Esophagus muscularis mucosa (tissue), 4 donors: ENCODE measurements at regions not wholly inside any gene's neighbourhood (a gene's known extent, or its start where the extent isn't known, plus 50 kb on each side); places are given as distances from the start of the nearest gene placed in this dataset.

Experiments used
- EP300 ChIP-seq: sonication (generic); formaldehyde crosslinking; IDR thresholded peaks from one replicate; pipeline ENCODE4 v1.6.1; 2017; ENCODE audit warnings: antibody characterized with exemption
- POLR2A ChIP-seq: fragments of 450-650 bp; IDR thresholded peaks from one replicate; pipeline ENCODE4 v1.6.1; 2017; ENCODE audit warnings: antibody characterized with exemption, moderate library complexity, mild to moderate bottlenecking, low read depth
- POLR2AphosphoS5 ChIP-seq, 2 donors: sonication (generic); formaldehyde crosslinking; IDR thresholded peaks; one replicate each; pipeline ENCODE4 v1.6.1; 2017; ENCODE audit warnings: antibody characterized with exemption in 2 of 2
- TF ChIP-seq, protein P1 (sequence below), 3 experiments: fragments of 200-600 bp in 2 of 3; fragments of 450-650 bp in 1 of 3; sonication (generic) in 2 of 3; IDR thresholded peaks; one replicate each; pipeline ENCODE4 v1.5.1; 2017 to 2019; ENCODE audit warnings: antibody characterized with exemption in 3 of 3, mild to moderate bottlenecking in 2 of 3, moderate library complexity in 1 of 3

DNA sequence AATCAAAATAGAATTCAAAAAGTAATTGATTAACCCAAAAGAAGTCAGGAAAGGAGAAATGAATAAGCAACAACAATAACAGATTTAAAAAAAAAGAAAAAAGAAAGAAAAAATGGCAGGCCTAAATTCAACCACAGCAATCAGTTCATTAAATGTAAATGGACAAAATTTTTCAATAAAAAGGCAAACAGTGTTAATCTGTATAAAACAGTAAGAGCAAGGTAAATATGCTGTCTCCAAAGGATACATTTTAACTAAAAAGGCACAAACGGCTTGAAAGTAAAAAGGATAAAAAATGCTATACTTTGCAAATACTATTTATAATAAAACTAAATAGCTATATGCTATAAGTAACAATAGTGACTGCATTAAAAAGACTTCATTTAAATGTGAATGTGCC, 582.0 kb downstream of the SPRY1 start:
- no peak for TF ChIP-seq POLR2AphosphoS5 (IDR thresholded peaks at IDR 0.05)
- TF ChIP-seq POLR2A, result no peak
- TF ChIP-seq, protein P1, sequence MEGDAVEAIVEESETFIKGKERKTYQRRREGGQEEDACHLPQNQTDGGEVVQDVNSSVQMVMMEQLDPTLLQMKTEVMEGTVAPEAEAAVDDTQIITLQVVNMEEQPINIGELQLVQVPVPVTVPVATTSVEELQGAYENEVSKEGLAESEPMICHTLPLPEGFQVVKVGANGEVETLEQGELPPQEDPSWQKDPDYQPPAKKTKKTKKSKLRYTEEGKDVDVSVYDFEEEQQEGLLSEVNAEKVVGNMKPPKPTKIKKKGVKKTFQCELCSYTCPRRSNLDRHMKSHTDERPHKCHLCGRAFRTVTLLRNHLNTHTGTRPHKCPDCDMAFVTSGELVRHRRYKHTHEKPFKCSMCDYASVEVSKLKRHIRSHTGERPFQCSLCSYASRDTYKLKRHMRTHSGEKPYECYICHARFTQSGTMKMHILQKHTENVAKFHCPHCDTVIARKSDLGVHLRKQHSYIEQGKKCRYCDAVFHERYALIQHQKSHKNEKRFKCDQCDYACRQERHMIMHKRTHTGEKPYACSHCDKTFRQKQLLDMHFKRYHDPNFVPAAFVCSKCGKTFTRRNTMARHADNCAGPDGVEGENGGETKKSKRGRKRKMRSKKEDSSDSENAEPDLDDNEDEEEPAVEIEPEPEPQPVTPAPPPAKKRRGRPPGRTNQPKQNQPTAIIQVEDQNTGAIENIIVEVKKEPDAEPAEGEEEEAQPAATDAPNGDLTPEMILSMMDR (IDR thresholded peaks at IDR 0.05), result no peak
- TF ChIP-seq EP300, result no peak
